ENCODE measurements at regions not wholly inside any gene's neighbourhood (a gene's known extent, or its start where the extent isn't known, plus 50 kb on each side); places are given as distances from the start of the nearest gene placed in this dataset.

GRCh38 chr12:85352016-85352415 is 72.0 kb downstream of the ALX1 start:
- no peaks in the 10 kb centered on the region for H3K36me3 Mint-ChIP-seq
- Histone ChIP-seq H3K36me3 (ENCODE audit: control insufficient read depth, insufficient read depth, low read length) (no peaks in the 10 kb centered on the region), H3K4me1 (ENCODE audit: control insufficient read depth, insufficient read depth, low read length, poor library complexity, severe bottlenecking) (no peaks in the 10 kb centered on the region), H3K4me3 (ENCODE audit: low read depth, low read length) (no peak overlapping the region), H3K27ac (ENCODE audit: insufficient read depth, low read length, poor library complexity, severe bottlenecking) (no peak overlapping the region), H3K9me3 (ENCODE audit: control insufficient read depth in 2 of 2, low read length in 2 of 2) (peaks cover 0 to 2% of the 10 kb centered on the region in 2 experiments), H3K27me3 (ENCODE audit: control insufficient read depth, insufficient read depth, low read length) (no peaks in the 10 kb centered on the region)
- H3K27ac Mint-ChIP-seq = no peak overlapping the region
- no peak for DNase-seq
- no peak overlapping the region for H3K4me3 Mint-ChIP-seq
- H3K9me3 Mint-ChIP-seq = peaks cover 0 to 8% (median 1%) of the 10 kb centered on the region in 7 donors
- no peaks in the 10 kb centered on the region for H3K4me1 Mint-ChIP-seq
- no peak for ATAC-seq (ENCODE audit: low read depth in 2 of 2)
- no peaks in the 10 kb centered on the region for H3K27me3 Mint-ChIP-seq

GRCh38 chr12:85356596-85357385 is 76.8 kb downstream of the ALX1 start:
- no peak overlapping the region for H3K27ac Mint-ChIP-seq
- no peaks in the 10 kb centered on the region for H3K4me1 Mint-ChIP-seq

GRCh38 chr12:85357609-85358008 is 77.6 kb downstream of the ALX1 start:
- DNase-seq (no peak), ATAC-seq (ENCODE audit: low read depth in 2 of 2) (no peak)
- Mint-ChIP-seq H3K9me3 (peaks cover 0 to 9% (median 5%) of the 10 kb centered on the region in 7 donors), H3K36me3 (no peaks in the 10 kb centered on the region), H3K27me3 (no peaks in the 10 kb centered on the region), H3K4me3 (no peak overlapping the region), H3K4me1 (no peaks in the 10 kb centered on the region), H3K27ac (no peak overlapping the region)
- Histone ChIP-seq H3K27me3 (ENCODE audit: control insufficient read depth, insufficient read depth, low read length) (no peaks in the 10 kb centered on the region), H3K36me3 (ENCODE audit: control insufficient read depth, insufficient read depth, low read length) (no peaks in the 10 kb centered on the region), H3K4me1 (ENCODE audit: control insufficient read depth, insufficient read depth, low read length, poor library complexity, severe bottlenecking) (no peaks in the 10 kb centered on the region), H3K27ac (ENCODE audit: insufficient read depth, low read length, poor library complexity, severe bottlenecking) (no peak overlapping the region), H3K4me3 (ENCODE audit: low read depth, low read length) (no peak overlapping the region), H3K9me3 (ENCODE audit: control insufficient read depth in 2 of 2, low read length in 2 of 2) (peaks cover 0 to 2% of the 10 kb centered on the region in 2 experiments)

More at GRCh38 chr12:85356596-85357385, 76.8 kb downstream of the ALX1 start:
- H3K4me3 Mint-ChIP-seq = no peak overlapping the region
- no peaks in the 10 kb centered on the region for H3K36me3 Mint-ChIP-seq
- peaks cover 0 to 8% (median 5%) of the 10 kb centered on the region in 7 donors for H3K9me3 Mint-ChIP-seq
- Histone ChIP-seq H3K9me3 (ENCODE audit: control insufficient read depth in 2 of 2, low read length in 2 of 2) (peaks cover 0 to 2% of the 10 kb centered on the region in 2 experiments), H3K27ac (ENCODE audit: insufficient read depth, low read length, poor library complexity, severe bottlenecking) (no peak overlapping the region), H3K4me1 (ENCODE audit: control insufficient read depth, insufficient read depth, low read length, poor library complexity, severe bottlenecking) (no peaks in the 10 kb centered on the region), H3K27me3 (ENCODE audit: control insufficient read depth, insufficient read depth, low read length) (no peaks in the 10 kb centered on the region), H3K4me3 (ENCODE audit: low read depth, low read length) (no peak overlapping the region), H3K36me3 (ENCODE audit: control insufficient read depth, insufficient read depth, low read length) (no peaks in the 10 kb centered on the region)
- DNase-seq = no peak
- no peak for ATAC-seq (ENCODE audit: low read depth in 2 of 2)
- no peaks in the 10 kb centered on the region for H3K27me3 Mint-ChIP-seq

- no peak overlapping the region for H3K4me3 ChIP-seq (ENCODE audit: low read depth, low read length)
- no peaks in the 10 kb centered on the region for H3K36me3 Mint-ChIP-seq
- no peaks in the 10 kb centered on the region for H3K27me3 ChIP-seq (ENCODE audit: control insufficient read depth, insufficient read depth, low read length)
- no peak overlapping the region for H3K4me3 Mint-ChIP-seq
- no peaks in the 10 kb centered on the region for H3K27me3 Mint-ChIP-seq
- peaks cover 0 to 2% of the 10 kb centered on the region in 2 experiments for H3K9me3 ChIP-seq (ENCODE audit: control insufficient read depth in 2 of 2, low read length in 2 of 2)
- peaks cover 0 to 10% (median 5%) of the 10 kb centered on the region in 7 donors for H3K9me3 Mint-ChIP-seq
- DNase-seq (no peak), ATAC-seq (ENCODE audit: low read depth in 2 of 2) (no peak)
- no peak overlapping the region for H3K27ac Mint-ChIP-seq
- no peak overlapping the region for H3K27ac ChIP-seq (ENCODE audit: insufficient read depth, low read length, poor library complexity, severe bottlenecking)
- H3K36me3 ChIP-seq (ENCODE audit: control insufficient read depth, insufficient read depth, low read length) = no peaks in the 10 kb centered on the region
- no peaks in the 10 kb centered on the region for H3K4me1 Mint-ChIP-seq
- no peaks in the 10 kb centered on the region for H3K4me1 ChIP-seq (ENCODE audit: control insufficient read depth, insufficient read depth, low read length, poor library complexity, severe bottlenecking)
Observed at GRCh38 chr12:85358715-85359114, 78.7 kb downstream of the ALX1 start.

- Histone ChIP-seq H3K36me3 (ENCODE audit: control insufficient read depth, insufficient read depth, low read length) (no peaks in the 10 kb centered on the region), H3K27me3 (ENCODE audit: control insufficient read depth, insufficient read depth, low read length) (no peaks in the 10 kb centered on the region), H3K9me3 (ENCODE audit: control insufficient read depth in 2 of 2, low read length in 2 of 2) (peaks cover 0 to 2% of the 10 kb centered on the region in 2 experiments), H3K4me1 (ENCODE audit: control insufficient read depth, insufficient read depth, low read length, poor library complexity, severe bottlenecking) (no peaks in the 10 kb centered on the region), H3K27ac (ENCODE audit: insufficient read depth, low read length, poor library complexity, severe bottlenecking) (no peak overlapping the region), H3K4me3 (ENCODE audit: low read depth, low read length) (no peak overlapping the region)
- Mint-ChIP-seq H3K4me1 (no peaks in the 10 kb centered on the region), H3K9me3 (peaks cover 0 to 9% (median 7%) of the 10 kb centered on the region in 7 donors), H3K36me3 (no peaks in the 10 kb centered on the region), H3K27me3 (no peaks in the 10 kb centered on the region), H3K4me3 (no peak overlapping the region), H3K27ac (no peak overlapping the region)
- ATAC-seq (ENCODE audit: low read depth in 2 of 2) (no peak), DNase-seq (no peak)
Observed at GRCh38 chr12:85363382-85364190, 83.6 kb downstream of the ALX1 start.

- H3K36me3 ChIP-seq (ENCODE audit: control insufficient read depth, insufficient read depth, low read length) = no peaks in the 10 kb centered on the region
- DNase-seq (no peak), ATAC-seq (ENCODE audit: low read depth in 2 of 2) (no peak)
- no peak overlapping the region for H3K27ac ChIP-seq (ENCODE audit: insufficient read depth, low read length, poor library complexity, severe bottlenecking)
- Mint-ChIP-seq H3K4me3 (no peak overlapping the region), H3K9me3 (peaks cover 0 to 7% (median 3%) of the 10 kb centered on the region in 7 donors), H3K4me1 (no peaks in the 10 kb centered on the region), H3K27me3 (no peaks in the 10 kb centered on the region), H3K36me3 (no peaks in the 10 kb centered on the region), H3K27ac (no peak overlapping the region)
- H3K27me3 ChIP-seq (ENCODE audit: control insufficient read depth, insufficient read depth, low read length) = no peaks in the 10 kb centered on the region
- H3K4me1 ChIP-seq (ENCODE audit: control insufficient read depth, insufficient read depth, low read length, poor library complexity, severe bottlenecking) = no peaks in the 10 kb centered on the region
- no peak overlapping the region for H3K4me3 ChIP-seq (ENCODE audit: low read depth, low read length)
- H3K9me3 ChIP-seq (ENCODE audit: control insufficient read depth in 2 of 2, low read length in 2 of 2) = peaks cover 0 to 5% of the 10 kb centered on the region in 2 experiments
Observed at GRCh38 chr12:85367936-85368335, 87.9 kb downstream of the ALX1 start.

GRCh38 chr12:85369365-85370154 is 89.5 kb downstream of the ALX1 start:
- Histone ChIP-seq H3K4me1 (ENCODE audit: control insufficient read depth, insufficient read depth, low read length, poor library complexity, severe bottlenecking) (no peaks in the 10 kb centered on the region), H3K27me3 (ENCODE audit: control insufficient read depth, insufficient read depth, low read length) (no peaks in the 10 kb centered on the region), H3K36me3 (ENCODE audit: control insufficient read depth, insufficient read depth, low read length) (no peaks in the 10 kb centered on the region), H3K27ac (ENCODE audit: insufficient read depth, low read length, poor library complexity, severe bottlenecking) (no peak overlapping the region), H3K9me3 (ENCODE audit: control insufficient read depth in 2 of 2, low read length in 2 of 2) (peaks cover 0 to 5% of the 10 kb centered on the region in 2 experiments), H3K4me3 (ENCODE audit: low read depth, low read length) (no peak overlapping the region)
- no peaks in the 10 kb centered on the region for H3K4me1 Mint-ChIP-seq
- no peaks in the 10 kb centered on the region for H3K27me3 Mint-ChIP-seq
- H3K36me3 Mint-ChIP-seq = no peaks in the 10 kb centered on the region
- H3K4me3 Mint-ChIP-seq = no peak overlapping the region
- peaks cover 0 to 9% (median 3%) of the 10 kb centered on the region in 7 donors for H3K9me3 Mint-ChIP-seq
- H3K27ac Mint-ChIP-seq = no peak overlapping the region
- no peak for ATAC-seq (ENCODE audit: low read depth in 2 of 2)
- no peak for DNase-seq
